ENCODE measurements at regions not wholly inside any gene's neighbourhood (a gene's known extent, or its start where the extent isn't known, plus 50 kb on each side); places are given as distances from the start of the nearest gene placed in this dataset.
A peak's percentile ranks its signal among the peaks of the same experiment; 100 is the strongest.
"Not testable (repeated sequence)": the region's sequence is repeated elsewhere in the genome, so short reads cannot be mapped to it uniquely, and the experiment has no call there.

- Histone ChIP-seq H3K27ac (no peak overlapping the region), H2AFZ (ENCODE audit: low read depth) (no peak overlapping the region), H3K9ac (no peak overlapping the region), H3K27me3 (ENCODE audit: insufficient read depth, low read depth) (peaks cover 3% of the 10 kb centered on the region; the same call in 1 of the 2 replicates), H4K20me1 (ENCODE audit: insufficient read depth) (no peaks in the 10 kb centered on the region), H3K4me1 (ENCODE audit: low read depth, poor library complexity, severe bottlenecking) (no peaks in the 10 kb centered on the region), H3K4me3 (IDR thresholded peaks at IDR 0.05; ENCODE audit: insufficient read depth, low read depth, low read length) (no peak overlapping the region), H3K36me3 (ENCODE audit: insufficient read depth) (no peaks in the 10 kb centered on the region), H3K4me2 (no peak overlapping the region), H3K79me2 (ENCODE audit: insufficient read depth, low read depth) (no peaks in the 10 kb centered on the region)
- TF ChIP-seq CTCF (conservative IDR thresholded peaks at IDR 0.05; ENCODE audit: low read depth, low read length): no peak
Observed at GRCh38 chr2:132034646-132035045, 127.1 kb downstream of the ANKRD30BL start.

- peaks cover 2% of the 10 kb centered on the region; the same call in 1 of the 2 replicates for H3K27me3 ChIP-seq (ENCODE audit: insufficient read depth, low read depth)
- H3K4me1 ChIP-seq (ENCODE audit: low read depth, poor library complexity, severe bottlenecking): no peaks in the 10 kb centered on the region
- no peaks in the 10 kb centered on the region for H3K79me2 ChIP-seq (ENCODE audit: insufficient read depth, low read depth)
- H2AFZ ChIP-seq (ENCODE audit: low read depth): no peak overlapping the region
- H4K20me1 ChIP-seq (ENCODE audit: insufficient read depth): no peaks in the 10 kb centered on the region
- H3K9ac ChIP-seq: no peak overlapping the region
- H3K4me3 ChIP-seq (IDR thresholded peaks at IDR 0.05; ENCODE audit: insufficient read depth, low read depth, low read length): no peak overlapping the region
- no peak overlapping the region for H3K27ac ChIP-seq
- no peaks in the 10 kb centered on the region for H3K36me3 ChIP-seq (ENCODE audit: insufficient read depth)
- H3K4me2 ChIP-seq: no peak overlapping the region
- TF ChIP-seq CTCF (conservative IDR thresholded peaks at IDR 0.05; ENCODE audit: low read depth, low read length): no peak
Observed at GRCh38 chr2:132033949-132034348, 127.8 kb downstream of the ANKRD30BL start.

GRCh38 chr2:132033365-132033764 lies 128.4 kb downstream of the ANKRD30BL start:
- TF ChIP-seq CTCF (conservative IDR thresholded peaks at IDR 0.05; ENCODE audit: low read depth, low read length): no peak
- no peak overlapping the region for H3K27ac ChIP-seq
- H3K4me2 ChIP-seq: no peak overlapping the region

GRCh38 chr2:132012046-132012445 lies 149.7 kb downstream of the ANKRD30BL start:
- not testable (repeated sequence) for H3K4me2 ChIP-seq; H3K27ac ChIP-seq; H3K36me3 ChIP-seq (ENCODE audit: insufficient read depth); H3K4me1 ChIP-seq (ENCODE audit: low read depth, poor library complexity, severe bottlenecking); H3K79me2 ChIP-seq (ENCODE audit: insufficient read depth, low read depth); H3K27me3 ChIP-seq (ENCODE audit: insufficient read depth, low read depth); H4K20me1 ChIP-seq (ENCODE audit: insufficient read depth); H2AFZ ChIP-seq (ENCODE audit: low read depth); H3K4me3 ChIP-seq (IDR thresholded peaks at IDR 0.05; ENCODE audit: insufficient read depth, low read depth, low read length); H3K9ac ChIP-seq

More at GRCh38 chr2:132033365-132033764, 128.4 kb downstream of the ANKRD30BL start:
- no peaks in the 10 kb centered on the region for H4K20me1 ChIP-seq (ENCODE audit: insufficient read depth)
- H3K27me3 ChIP-seq (ENCODE audit: insufficient read depth, low read depth): no peaks in the 10 kb centered on the region
- no peak overlapping the region for H3K4me3 ChIP-seq (IDR thresholded peaks at IDR 0.05; ENCODE audit: insufficient read depth, low read depth, low read length)
- H3K36me3 ChIP-seq (ENCODE audit: insufficient read depth): no peaks in the 10 kb centered on the region
- H2AFZ ChIP-seq (ENCODE audit: low read depth): no peak overlapping the region
- H3K79me2 ChIP-seq (ENCODE audit: insufficient read depth, low read depth): no peaks in the 10 kb centered on the region
- no peaks in the 10 kb centered on the region for H3K4me1 ChIP-seq (ENCODE audit: low read depth, poor library complexity, severe bottlenecking)
- H3K9ac ChIP-seq: no peak overlapping the region

GRCh38 chr2:132009874-132010521 lies 151.8 kb downstream of the ANKRD30BL start:
- H3K4me1 ChIP-seq (ENCODE audit: low read depth, poor library complexity, severe bottlenecking): no peaks in the 10 kb centered on the region
- no peak overlapping the region for H3K4me3 ChIP-seq (IDR thresholded peaks at IDR 0.05; ENCODE audit: insufficient read depth, low read depth, low read length)
- H3K79me2 ChIP-seq (ENCODE audit: insufficient read depth, low read depth): no peaks in the 10 kb centered on the region
- H3K36me3 ChIP-seq (ENCODE audit: insufficient read depth): no peaks in the 10 kb centered on the region
- no peak overlapping the region for H3K27ac ChIP-seq
- H4K20me1 ChIP-seq (ENCODE audit: insufficient read depth): no peaks in the 10 kb centered on the region
- H3K9ac ChIP-seq: no peak overlapping the region; the same call in 1 of the 2 replicates
- H3K4me2 ChIP-seq: peak overlapping the region; percentile 48; the same call in 1 of the 2 replicates
- TF ChIP-seq CTCF (conservative IDR thresholded peaks at IDR 0.05; ENCODE audit: low read depth, low read length): no peak
- peak overlapping the region; percentile 38; the same call in 1 of the 2 replicates for H2AFZ ChIP-seq (ENCODE audit: low read depth)
- H3K27me3 ChIP-seq (ENCODE audit: insufficient read depth, low read depth): peaks cover 9% of the 10 kb centered on the region

Data from KMS-11 (cell line).